GM12892 (cell line): ENCODE measurements at regions not wholly inside any gene's neighbourhood (a gene's known extent, or its start where the extent isn't known, plus 50 kb on each side); places are given as distances from the start of the nearest gene placed in this dataset.

Source experiments
- DNase-seq: peaks from one replicate; pipeline ENCODE4 v3.0.0; 2011; ENCODE audit not compliant: insufficient read length
- FAIRE-seq: peaks from 2 replicates; lab custom pipeline; 2011; peaks lifted over from hg19 to GRCh38; lab: Jason Lieb, UNC
- POLR2A ChIP-seq: IDR thresholded peaks from 2 replicates; pipeline ENCODE4 v1.6.1; 2011; ENCODE audit warnings: low read depth, low read length, control low read depth
- POLR2AphosphoS5 ChIP-seq: IDR thresholded peaks from 2 replicates; pipeline ENCODE4 v1.6.1; 2011; ENCODE audit warnings: low read depth, low read length, control low read depth
- TAF1 ChIP-seq: IDR thresholded peaks from 2 replicates; pipeline ENCODE4 v1.6.1; 2011; ENCODE audit warnings: low read depth, mild to moderate bottlenecking, control low read depth, low read length, borderline replicate concordance

DNA sequence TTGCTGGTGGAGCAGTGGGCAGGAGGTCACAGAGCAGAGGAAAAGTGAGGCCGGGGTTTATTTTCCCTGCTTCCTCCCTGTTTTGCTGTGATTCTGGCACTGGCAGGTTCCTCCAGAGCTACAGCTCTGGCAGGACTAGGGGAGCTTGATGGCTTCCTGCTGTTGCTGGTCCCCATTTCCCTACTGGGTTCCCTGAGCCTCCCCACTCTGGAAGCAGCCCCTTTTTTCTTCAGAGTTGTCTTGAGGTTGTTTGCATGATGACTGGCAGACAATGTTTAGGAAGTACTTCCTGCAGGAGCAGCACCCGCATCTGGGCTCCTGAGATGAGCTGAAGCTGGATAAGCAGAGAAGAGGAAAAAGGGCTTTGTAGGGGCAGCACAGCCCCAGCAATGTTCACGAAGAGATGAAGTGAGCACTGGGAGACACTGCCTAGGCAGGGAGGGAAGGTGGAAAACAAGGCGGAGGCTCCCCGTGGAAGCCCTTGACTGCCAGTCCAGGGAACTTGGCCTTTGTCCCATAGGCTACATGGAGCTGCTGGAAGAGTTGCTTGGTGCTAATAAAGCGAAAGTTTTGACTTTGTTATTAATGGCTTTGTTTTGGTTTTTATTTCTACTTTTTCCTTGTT, 126.9 kb downstream of the SLC38A6 start:
- no peak for DNase-seq
- no peak for FAIRE-seq
- no peak for TF ChIP-seq POLR2A
- no peak for TF ChIP-seq TAF1
- TF ChIP-seq POLR2AphosphoS5 = no peak

DNA sequence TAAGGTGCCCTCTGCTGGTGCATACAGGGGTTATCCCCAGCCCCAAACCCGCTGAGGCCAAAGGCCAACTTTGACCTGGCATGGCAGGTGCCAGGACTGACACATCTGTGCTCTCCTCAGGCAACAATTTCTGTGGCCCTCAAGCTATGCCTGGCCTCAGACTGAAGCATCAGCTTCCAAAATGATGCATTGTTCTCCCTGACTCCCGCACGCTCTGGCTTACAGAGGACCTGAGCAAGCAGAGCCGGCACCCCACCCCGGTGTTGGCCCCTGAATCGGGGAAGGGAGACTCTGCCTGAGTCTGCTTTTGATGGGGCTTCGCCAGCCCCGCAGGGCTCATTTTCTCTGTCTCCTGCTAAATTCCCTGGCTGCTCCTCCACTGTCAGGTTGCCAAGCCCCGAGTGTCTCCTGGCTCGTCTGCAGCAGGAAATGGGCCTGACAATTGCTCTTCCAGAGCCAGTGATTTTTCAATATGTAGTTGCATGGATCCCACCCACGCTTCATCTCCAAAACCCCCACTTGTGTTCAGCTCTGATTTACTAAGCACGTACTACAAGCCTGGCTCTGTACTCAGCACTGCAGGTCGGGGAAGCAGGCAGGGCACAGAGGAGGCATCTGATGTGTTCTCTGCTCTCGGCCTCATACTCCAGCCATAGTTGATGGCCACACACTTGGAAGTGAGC, 126.1 kb downstream of the SLC38A6 start:
- TF ChIP-seq POLR2AphosphoS5 (no peak), TAF1 (no peak), POLR2A (no peak)
- DNase-seq = no peak
- FAIRE-seq = no peak

DNA sequence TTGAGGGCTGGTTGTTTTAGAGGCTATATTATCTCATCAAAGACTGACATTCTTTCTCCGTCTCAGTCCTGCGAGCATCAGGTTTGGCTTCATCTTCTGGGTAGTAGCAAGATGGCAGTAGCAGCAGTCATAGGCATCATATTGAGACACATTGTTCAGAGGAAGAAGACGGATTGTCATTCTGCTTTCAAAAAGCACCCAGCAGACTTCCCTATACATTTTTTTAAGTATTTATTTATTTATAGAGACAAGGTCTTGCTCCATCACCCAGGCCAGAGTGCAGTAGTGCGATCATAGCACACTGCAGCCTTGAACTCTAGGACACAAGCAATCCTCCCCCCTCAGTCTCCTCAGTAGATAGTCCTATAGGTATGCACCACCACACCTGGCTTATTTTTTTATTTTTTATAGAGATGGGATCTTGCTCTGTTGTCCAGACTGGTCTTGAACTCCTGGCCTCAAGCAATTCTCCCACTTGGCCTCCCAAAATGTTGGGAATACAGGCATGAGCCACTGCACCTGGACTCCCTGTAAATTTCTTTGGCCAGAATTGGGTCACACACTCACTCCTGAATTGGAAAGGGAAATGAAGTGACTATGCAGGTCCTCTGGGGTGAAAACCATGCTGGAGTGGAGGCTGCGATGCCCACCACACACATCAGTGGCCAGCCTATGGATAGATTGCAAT, 125.4 kb downstream of the SLC38A6 start:
- DNase-seq (no peak), FAIRE-seq (no peak)
- no peak for TF ChIP-seq POLR2AphosphoS5
- TF ChIP-seq POLR2A = no peak
- no peak for TF ChIP-seq TAF1

DNA sequence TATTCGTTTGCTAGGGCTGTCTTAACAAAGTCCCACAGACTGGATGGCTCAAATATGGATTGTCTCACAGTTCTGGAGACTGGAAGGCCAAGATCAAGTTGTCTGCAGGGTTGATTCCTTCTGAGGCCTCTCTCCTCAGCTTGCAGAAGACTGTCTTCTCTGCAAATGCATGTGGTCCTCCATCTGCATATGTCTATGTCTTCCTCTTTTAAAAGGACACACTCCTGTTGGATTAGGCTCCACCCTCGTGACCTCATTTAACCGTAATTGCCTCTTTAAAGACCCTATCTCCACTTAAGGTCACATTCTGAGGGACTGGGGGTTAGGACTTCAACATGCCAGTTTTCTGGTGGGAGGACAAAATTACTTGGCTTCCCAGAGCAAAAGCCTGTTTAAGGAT, 123.3 kb downstream of the SLC38A6 start:
- no peak for DNase-seq
- TF ChIP-seq POLR2AphosphoS5 = no peak
- no peak for TF ChIP-seq TAF1
- TF ChIP-seq POLR2A = no peak
- FAIRE-seq = no peak

DNA sequence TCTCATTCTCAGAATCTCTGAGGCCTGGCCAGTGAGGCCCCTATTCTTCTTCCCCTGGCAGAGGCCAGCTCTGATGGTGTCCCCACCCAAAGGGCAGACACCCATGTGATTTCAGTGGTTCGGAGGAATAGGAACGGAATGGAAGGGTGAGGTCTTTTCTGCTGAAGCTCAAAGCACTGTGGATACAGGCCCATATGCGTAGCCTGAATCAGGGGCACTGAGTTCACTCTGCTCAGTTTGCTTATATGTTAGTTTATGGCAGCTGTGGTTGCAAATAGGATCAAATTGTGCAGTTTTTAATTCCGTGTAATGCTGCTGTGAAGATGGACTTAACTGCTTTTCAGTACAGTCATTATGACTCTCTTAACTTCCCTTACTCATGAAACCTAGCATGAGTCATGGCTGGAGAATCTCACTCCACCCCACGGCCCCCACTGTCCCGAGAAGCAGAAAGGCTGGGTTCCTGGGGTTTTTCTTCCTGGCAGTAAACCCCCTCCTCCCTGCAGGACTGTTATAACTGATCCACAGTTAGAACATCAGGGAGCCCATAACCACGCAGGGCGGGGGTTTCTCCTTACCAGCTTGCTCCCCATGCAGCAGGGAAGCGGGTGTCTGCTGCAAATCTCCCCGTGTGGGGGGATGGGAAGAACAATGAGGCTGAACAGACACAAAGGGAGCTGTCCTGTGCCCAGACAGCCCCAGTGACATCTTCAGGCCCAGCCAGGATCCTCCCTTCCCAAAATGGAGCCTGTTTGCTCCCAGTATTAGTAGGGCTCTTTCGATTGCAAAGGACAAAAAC, 122.7 kb downstream of the SLC38A6 start:
- TF ChIP-seq POLR2A = no peak
- no peak for TF ChIP-seq POLR2AphosphoS5
- TF ChIP-seq TAF1 = no peak
- FAIRE-seq = peak; percentile 50
- peak; percentile 41 for DNase-seq

DNA sequence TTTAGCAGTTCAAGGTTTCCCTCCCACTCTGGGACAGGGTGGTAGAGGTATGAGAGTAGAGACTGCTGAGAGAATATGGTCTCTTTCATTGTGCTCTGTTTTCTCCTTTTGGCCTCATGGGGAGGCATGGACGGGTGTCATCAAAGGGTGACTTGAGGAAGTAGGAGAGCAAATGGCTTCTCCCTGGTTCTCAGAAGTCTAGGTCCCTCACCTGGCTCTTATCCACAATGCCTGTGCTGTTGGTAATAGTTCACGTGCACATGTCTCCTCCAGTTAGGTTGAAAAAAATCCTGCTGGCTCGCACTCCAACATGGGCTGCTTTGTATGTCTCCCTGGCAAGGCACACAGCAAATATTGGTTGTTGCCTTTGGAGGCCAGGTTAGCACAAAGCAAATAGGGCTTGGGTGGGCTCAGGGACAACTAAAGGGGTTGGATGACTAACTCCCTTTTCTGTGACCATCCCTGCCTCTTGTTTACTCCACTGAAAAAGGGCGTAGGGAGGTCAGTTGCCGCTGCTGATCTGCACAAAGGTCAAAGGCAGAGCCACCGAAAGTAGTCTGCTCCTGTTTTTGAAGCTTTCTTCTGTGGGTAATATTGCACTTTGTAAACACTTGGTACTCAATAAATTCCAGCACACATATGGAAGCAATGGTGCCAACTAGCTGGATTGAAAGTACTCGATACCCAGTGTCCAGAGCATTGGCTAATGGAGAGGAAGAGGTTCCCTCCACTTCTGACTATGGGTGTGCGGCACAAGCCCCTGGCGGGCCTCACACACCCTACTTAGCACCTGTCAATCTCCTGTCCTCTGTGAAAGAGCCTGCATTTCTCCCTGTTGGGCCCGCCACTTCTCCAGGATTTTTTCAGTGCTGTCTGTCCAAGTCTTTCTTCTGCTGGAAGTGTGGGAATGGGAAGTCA, 121.8 kb downstream of the SLC38A6 start:
- no peak for FAIRE-seq
- TF ChIP-seq TAF1 (no peak), POLR2AphosphoS5 (no peak), POLR2A (no peak)

More for the DNA sequence above, 121.8 kb downstream of the SLC38A6 start:
- DNase-seq = no peak
